GM19455 (cell line): ENCODE measurements at regions not wholly inside any gene's neighbourhood (a gene's known extent, or its start where the extent isn't known, plus 50 kb on each side); places are given as distances from the start of the nearest gene placed in this dataset.

Source experiments
- ATAC-seq: cut with Tn5 transposase; IDR thresholded peaks from one replicate; pipeline ENCODE4 v1.9.1; 2021; ENCODE audit not compliant: unreplicated experiment

DNA sequence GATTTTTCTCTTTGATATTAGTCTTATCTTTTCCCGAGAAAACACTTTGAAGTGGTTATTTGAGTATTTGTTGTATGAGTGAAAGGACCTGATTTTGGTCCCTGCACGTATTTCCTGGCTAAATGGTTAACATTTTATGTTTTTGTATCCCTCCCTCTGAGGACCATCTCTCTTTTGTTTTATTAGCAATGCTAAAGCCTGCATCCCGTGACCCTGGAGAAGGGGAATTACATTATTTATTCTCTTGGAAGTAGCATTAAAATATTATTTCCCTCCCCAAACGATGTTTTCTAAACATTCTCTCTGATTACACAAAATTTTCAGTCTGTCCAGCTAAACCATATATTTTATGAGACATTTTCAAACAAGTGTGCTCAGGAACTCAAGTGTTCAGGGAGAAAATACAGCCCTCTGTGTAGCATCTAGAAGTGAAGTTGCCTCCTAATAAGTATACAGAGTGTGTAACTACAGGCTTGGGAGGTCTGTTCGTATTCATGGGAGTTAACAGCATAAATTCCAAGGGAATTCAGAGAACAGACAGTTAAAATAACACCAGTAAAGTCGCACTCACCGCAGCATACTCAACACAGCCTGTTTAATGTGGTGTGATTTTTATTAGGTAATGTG lies 163.8 kb upstream of the NPVF start:
- no peak for ATAC-seq

DNA sequence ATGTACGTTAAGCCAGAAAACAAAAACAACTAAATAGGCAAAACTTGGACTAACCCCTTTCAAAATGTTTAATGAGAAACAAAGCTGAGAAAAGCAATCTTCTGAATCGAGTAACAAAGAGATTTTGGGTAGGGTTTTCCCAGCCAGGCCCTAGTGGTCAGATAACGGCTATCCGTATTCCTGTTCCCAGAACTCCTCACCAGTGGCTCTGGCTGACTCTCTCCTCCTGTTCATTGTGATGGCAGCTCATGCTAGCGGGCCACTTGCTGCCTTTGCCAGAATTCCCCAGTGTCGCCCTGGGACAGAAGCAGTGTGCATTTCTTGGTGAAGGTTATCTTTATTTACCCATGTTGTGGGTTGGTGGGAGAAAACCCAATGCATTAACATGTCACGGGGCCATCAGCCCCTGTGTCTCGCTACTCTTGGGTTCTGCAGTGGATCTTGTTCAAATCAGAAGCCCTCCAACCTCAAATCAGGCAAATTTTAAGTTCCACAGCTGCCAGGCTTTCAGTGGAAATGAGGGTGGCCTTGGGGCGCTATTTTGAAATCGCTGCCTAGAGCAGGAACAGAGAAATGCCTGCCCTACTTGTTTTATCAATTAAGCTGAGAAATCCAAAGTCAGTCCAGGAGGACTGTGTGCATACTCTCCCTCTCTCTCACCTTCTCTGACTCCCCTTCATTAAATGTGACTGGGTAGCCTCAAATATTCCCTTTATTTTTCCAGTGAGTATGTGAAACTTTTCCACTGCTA lies 164.5 kb upstream of the NPVF start:
- ATAC-seq = no peak

GRCh38 chr7:25395976-25396375 lies 167.7 kb upstream of the NPVF start:
- no peak for ATAC-seq

DNA sequence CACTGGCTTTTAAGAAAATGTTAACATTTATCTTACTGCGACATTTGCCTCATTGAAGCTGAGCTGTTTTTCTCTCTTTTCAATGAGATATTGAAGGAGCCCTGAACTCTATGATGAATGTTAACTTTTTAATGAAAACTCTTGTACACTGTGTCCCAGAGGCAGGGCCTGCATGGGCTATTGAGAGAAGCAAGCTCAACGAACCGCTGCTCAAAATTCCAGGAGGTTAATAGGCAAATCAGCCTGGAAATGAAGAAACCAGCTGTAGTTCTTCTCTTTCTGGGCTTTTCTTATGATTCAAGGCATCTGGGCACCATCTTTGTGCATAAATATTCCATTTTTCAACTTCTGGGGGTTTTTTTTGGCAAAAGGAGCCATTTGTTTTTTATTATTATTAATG lies 168.4 kb upstream of the NPVF start:
- no peak for ATAC-seq

DNA sequence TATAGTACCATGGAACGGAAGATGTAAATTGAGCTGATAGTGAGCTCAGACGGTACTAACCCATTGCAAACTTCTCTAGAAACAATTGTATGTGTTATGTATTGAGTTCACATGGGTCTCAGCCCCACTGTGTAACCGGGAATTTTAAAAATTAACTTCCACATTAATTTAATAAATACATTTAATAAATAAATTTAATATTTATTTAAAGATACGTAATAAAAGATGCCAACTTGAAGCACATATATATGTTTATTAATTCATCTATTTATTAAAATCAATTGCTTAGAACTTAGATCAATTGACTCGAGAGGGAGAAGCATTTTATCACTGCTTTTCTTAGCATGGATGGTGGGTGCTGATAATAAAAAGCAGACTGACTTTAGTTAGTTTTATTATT lies 170.1 kb upstream of the NPVF start:
- ATAC-seq = no peak

DNA sequence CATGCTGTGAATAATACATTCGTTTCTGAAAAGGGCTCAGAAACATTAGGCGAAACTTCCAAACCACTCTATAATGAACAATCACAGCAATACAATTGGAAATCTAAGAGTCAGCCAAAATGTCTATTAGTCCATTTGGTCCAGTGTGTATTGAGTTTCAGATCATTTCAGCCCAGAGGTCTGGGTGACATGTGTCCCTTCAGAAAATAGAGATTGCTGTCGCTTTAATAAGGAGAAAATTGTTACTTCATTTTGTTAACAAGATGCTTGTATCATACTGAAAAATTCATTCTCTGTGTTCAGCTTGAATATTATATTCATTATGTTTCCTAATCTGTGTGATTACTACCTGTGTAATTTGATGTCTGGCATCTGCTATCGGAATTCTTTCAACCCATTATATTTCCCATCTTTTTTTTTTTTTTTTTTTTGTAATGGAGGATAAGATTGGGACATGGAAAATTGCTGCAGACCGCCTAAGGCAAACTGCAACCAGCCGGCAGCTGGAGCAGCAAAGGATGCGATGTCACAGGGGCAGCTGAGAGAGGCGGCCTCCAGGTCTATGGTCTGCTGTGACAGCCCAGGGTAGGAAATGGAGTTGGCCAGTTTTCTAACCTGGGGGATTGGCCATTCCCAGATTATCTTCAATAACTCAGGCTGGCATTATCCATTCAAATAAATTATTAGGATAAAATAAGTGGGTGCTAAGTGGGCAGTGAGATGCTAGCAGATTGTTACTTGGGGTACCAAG lies 170.9 kb upstream of the NPVF start:
- no peak for ATAC-seq

GRCh38 chr7:25402532-25402931 lies 174.2 kb upstream of the NPVF start:
- no peak for ATAC-seq

DNA sequence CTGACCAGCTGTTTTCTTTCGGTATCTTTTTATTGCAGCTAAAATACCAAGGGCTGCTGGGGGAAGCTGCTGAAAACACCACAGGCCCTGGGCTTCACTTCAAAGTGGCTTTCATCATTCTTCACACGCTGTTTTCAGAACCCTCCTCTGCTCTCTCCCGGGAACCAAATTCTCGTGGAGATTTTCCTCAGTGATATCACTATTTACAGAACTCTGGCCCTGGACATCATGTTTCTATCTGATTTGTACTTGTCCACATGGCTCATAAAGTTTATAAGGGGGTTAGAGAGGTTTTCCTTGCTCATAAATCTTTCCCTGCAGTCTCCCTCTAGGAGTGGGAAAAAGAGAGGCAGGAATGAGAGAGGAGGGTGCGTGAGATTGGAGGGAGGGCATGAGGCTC lies 177.4 kb upstream of the NPVF start:
- ATAC-seq = no peak

- no peak for ATAC-seq
These were observed 178.8 kb upstream of the NPVF start for GRCh38 chr7:25407053-25407452.

DNA sequence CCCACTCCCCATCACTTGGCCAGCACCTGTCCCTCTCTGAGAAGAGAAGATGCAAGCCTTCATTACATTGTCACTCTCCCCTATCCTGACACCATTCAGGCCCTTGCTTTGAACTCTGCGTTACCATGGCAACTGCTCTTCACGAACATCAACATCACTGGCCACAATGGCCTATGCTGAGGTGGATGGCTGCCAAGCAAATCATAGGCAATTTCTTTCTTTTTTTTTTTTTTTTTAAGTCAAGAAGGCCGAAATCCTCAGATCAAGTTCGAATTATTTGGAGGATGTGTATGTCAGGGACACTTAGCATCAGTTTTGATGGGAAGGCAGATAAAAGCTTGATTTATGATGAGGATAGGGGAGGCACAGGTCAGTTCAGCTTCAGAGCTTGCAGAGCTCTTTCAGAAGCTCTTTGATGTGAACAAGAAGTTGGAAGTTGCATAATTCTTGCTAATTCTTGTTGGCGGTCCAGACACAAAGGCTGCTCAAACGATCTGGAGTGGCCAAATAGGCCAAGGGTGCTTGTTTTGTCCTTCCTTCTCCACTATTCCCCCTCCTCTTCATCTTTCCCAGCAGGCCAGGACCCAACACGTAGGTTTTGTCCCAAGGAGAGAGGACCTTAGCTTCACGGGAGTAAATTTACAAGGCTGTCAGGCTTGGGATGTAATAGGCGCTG lies 179.9 kb upstream of the NPVF start:
- ATAC-seq = no peak

GRCh38 chr7:25408876-25409275 lies 180.6 kb upstream of the NPVF start:
- ATAC-seq = no peak

- ATAC-seq = no peak
These were observed 181.8 kb upstream of the NPVF start for GRCh38 chr7:25409897-25410636.

DNA sequence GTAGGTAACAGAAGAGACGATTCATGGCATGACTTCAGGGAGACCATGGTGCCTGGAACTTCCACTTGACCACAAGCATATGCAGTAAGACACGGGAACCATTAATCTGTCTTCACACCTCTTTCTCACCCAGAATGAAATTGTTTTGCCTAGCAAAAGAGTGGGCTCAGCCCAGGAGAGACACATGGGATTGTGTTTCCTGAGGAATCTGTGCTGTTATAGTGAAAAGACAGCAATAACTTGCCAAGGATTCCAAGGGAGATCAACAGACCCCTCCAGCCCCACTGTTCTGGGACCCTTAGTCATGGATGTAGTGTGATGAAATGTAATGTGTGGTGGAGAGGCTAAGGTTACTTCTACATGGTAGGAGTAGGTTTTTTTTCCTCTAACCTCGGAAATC lies 192.5 kb upstream of the NPVF start:
- no peak for ATAC-seq

DNA sequence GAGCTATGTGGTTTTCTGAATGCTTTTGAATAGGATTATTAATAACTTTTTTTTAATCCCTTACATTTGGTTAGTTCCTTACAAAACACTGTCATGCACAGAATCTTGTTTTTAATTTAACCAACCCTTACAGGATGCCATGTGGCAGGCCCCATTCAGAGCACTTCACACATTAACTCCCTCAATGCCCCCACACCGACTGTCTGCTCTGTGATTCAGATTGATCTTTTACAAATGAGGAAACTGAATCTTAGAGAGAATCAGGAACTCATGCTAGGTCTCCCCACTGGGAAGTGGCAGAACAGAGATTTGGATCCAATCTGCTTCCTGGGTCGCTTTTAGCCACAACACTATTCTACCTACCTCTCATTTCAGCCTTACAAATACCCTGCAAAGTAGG lies 195.8 kb upstream of the NPVF start:
- ATAC-seq = no peak

GRCh38 chr7:25424855-25425254 lies 196.6 kb upstream of the NPVF start:
- no peak for ATAC-seq

DNA sequence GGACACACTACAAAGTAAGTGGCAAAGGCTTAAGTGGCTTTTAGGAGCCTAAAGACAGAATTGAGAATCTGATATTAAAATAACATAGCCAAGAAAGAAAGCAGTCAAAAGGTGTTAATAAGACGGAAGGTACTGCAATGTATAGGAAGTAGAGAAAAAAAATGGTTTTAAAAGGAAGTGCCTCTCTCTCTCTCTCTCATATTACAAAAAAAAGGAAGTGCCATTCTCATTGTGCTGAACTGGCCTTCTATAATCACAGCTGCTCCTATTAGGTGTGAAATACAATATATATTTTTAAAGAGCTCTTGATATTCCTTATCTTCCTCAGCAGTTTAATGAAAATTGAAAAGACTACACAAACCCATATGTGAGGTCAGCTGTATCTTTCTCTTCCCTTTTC lies 199.4 kb upstream of the NPVF start:
- no peak for ATAC-seq

DNA sequence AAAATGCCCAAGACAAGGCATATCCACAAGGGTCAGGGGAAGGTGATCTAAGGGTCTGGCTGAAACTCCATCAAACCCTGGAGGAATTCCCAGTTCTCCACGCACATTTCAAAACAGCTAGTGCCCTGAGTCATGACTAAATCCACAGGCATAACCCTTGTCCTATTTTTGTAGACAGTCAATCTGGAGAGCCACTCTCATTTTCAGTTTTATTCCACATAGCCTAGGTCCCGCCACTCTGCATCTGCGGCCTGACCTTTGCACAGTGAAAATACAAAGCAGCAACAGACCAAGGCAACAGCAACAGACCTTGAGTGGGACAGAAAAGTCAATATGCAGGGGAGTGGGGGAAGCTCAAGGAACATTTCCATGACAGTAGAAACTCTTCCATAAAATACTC lies 201.4 kb upstream of the NPVF start:
- ATAC-seq = no peak

GRCh38 chr7:25430200-25430931 lies 202.1 kb upstream of the NPVF start:
- no peak for ATAC-seq

DNA sequence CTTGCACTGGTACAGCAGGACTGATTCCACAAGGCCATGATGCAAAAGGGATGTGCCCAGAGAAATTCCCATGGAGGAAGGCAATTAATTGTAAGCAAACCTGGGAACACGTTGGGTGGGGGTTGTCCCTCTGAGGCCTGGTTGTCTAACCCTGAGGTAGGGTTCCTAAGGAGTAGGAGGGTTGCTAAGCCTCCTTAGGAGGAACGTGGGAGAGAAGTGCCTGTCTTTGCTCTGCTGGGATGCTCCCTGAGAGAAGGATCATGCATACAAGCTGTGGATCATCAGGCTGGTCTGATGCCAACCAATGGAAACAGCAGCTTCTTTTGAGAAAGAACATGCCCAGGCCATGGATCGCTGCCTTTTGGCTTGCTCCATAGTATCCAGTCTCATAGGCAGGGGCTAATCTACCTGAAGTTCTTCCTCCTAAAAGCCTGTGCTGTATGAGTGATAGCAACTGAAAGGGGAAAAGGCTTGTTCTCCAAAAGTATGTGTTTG lies 203.7 kb upstream of the NPVF start:
- no peak for ATAC-seq

GRCh38 chr7:25432807-25433206 lies 204.5 kb upstream of the NPVF start:
- no peak for ATAC-seq
